Liver (tissue), 8 donors: ENCODE measurements at regions not wholly inside any gene's neighbourhood (a gene's known extent, or its start where the extent isn't known, plus 50 kb on each side); places are given as distances from the start of the nearest gene placed in this dataset.

Source experiments
- DNase-seq: peaks from one replicate; pipeline ENCODE4 v3.0.0-alpha.2; 2017; ENCODE audit warnings: low spot score
- H3K27ac ChIP-seq, 2 donors: one replicate each; pipeline ENCODE4 v1.7.0; 2013; ENCODE audit warnings: inconsistent platforms in 2 of 2, low read length in 2 of 2, control low read depth in 1 of 2, low read depth in 1 of 2, mild to moderate bottlenecking in 1 of 2
- H3K27me3 ChIP-seq, 4 donors: one replicate each; pipeline versions ENCODE4 v1.6.1 to v1.7.0; 2013; ENCODE audit warnings: low read length in 3 of 4, inconsistent platforms in 1 of 4, mild to moderate bottlenecking in 1 of 4, moderate library complexity in 1 of 4; ENCODE audit not compliant: control insufficient read depth in 4 of 4, insufficient read depth in 4 of 4
- H3K36me3 ChIP-seq, 4 donors: one replicate each; pipeline versions ENCODE4 v1.6.1 to v1.7.0; 2013; ENCODE audit warnings: low read length in 3 of 4, mild to moderate bottlenecking in 3 of 4, low read depth in 1 of 4, moderate library complexity in 1 of 4; ENCODE audit not compliant: control insufficient read depth in 4 of 4, insufficient read depth in 3 of 4
- H3K4me1 ChIP-seq, 4 donors: one replicate each; pipeline versions ENCODE4 v1.6.1 to v1.7.0; 2013; ENCODE audit warnings: low read length in 3 of 4, mild to moderate bottlenecking in 3 of 4, moderate library complexity in 1 of 4; ENCODE audit not compliant: control insufficient read depth in 4 of 4, insufficient read depth in 4 of 4
- H3K4me3 ChIP-seq, 3 donors: one replicate each; pipeline versions ENCODE4 v1.6.1 to v1.7.0; 2013; ENCODE audit warnings: low read length in 3 of 3, control low read depth in 1 of 3, low read depth in 1 of 3, mild to moderate bottlenecking in 1 of 3
- H3K9ac ChIP-seq, 2 donors: one replicate each; pipeline ENCODE4 v1.7.0; 2013; ENCODE audit warnings: low read length in 2 of 2, mild to moderate bottlenecking in 2 of 2, moderate library complexity in 2 of 2, control low read depth in 1 of 2, low read depth in 1 of 2
- H3K9me3 ChIP-seq, 4 donors: one replicate each; pipeline versions ENCODE4 v1.6.1 to v1.7.0; 2013; ENCODE audit warnings: low read length in 3 of 4; ENCODE audit not compliant: control insufficient read depth in 4 of 4
- EGR1 ChIP-seq, 2 donors: IDR thresholded peaks; 2 replicates each; pipeline ENCODE4 v1.6.1; 2016 to 2018; ENCODE audit warnings: antibody characterized with exemption in 2 of 2, low read depth in 2 of 2
- FOXA1 ChIP-seq: IDR thresholded peaks from 2 replicates; pipeline ENCODE4 v1.6.1; 2016; ENCODE audit warnings: antibody characterized with exemption
- GABPA ChIP-seq, 2 donors: IDR thresholded peaks in 1 of 2; conservative IDR thresholded peaks in 1 of 2; 2 replicates each; pipeline ENCODE4 v1.6.1; 2016; ENCODE audit warnings: antibody characterized with exemption in 2 of 2, mild to moderate bottlenecking in 1 of 2, moderate library complexity in 1 of 2
- HNF4A ChIP-seq, 2 donors: conservative IDR thresholded peaks; 2 replicates each; pipeline ENCODE4 v1.6.1; 2016; ENCODE audit warnings: antibody characterized with exemption in 2 of 2, mild to moderate bottlenecking in 2 of 2
- HNF4G ChIP-seq: IDR thresholded peaks from 2 replicates; pipeline ENCODE4 v1.6.1; 2016; ENCODE audit warnings: antibody characterized with exemption
- JUND ChIP-seq, 2 donors: IDR thresholded peaks; 2 replicates each; pipeline ENCODE4 v1.6.1; 2016; ENCODE audit warnings: antibody characterized with exemption in 2 of 2
- NR2F2 ChIP-seq: IDR thresholded peaks from 2 replicates; pipeline ENCODE4 v1.6.1; 2016; ENCODE audit warnings: antibody characterized with exemption
- RXRA ChIP-seq, 2 donors: IDR thresholded peaks; 2 replicates each; pipeline ENCODE4 v1.6.1; 2017 to 2018; ENCODE audit warnings: antibody characterized with exemption in 2 of 2, mild to moderate bottlenecking in 1 of 2
- SP1 ChIP-seq: IDR thresholded peaks from 2 replicates; pipeline ENCODE4 v1.6.1; 2018; ENCODE audit warnings: antibody characterized with exemption, mild to moderate bottlenecking
- TAF1 ChIP-seq: conservative IDR thresholded peaks from 2 replicates; pipeline ENCODE4 v1.6.1; 2016; ENCODE audit warnings: antibody characterized with exemption, mild to moderate bottlenecking
- YY1 ChIP-seq: IDR thresholded peaks from 2 replicates; pipeline ENCODE4 v1.6.1; 2016; ENCODE audit warnings: antibody characterized with exemption, mild to moderate bottlenecking
- WGBS: extraction: QIAGEN DNeasy Blood & Tissue Kit; methylation state at CpG from one replicate; pipeline ENCODE4 v1.1.7; 2013; 5-methylcytosine and 5-hydroxymethylcytosine counted together
- TF ChIP-seq, protein P1 (sequence below): IDR thresholded peaks from 2 replicates; pipeline ENCODE4 v1.6.1; 2016; ENCODE audit warnings: antibody characterized with exemption
- TF ChIP-seq, protein P2 (sequence below): fragments of 150-350 bp; IDR thresholded peaks from 2 replicates; pipeline ENCODE4 v1.5.1; 2017; ENCODE audit warnings: improper control_type of control experiment, low read depth, low read length; ENCODE audit not compliant: missing input control
- TF ChIP-seq, protein P3 (sequence below): IDR thresholded peaks from 2 replicates; pipeline ENCODE4 v1.6.1; 2016; ENCODE audit warnings: antibody characterized with exemption
- donor health status: healthy.
- donor health status: healthy.
- donor health status: healthy.
- donor health status: healthy.
- donor health status: healthy.

DNA sequence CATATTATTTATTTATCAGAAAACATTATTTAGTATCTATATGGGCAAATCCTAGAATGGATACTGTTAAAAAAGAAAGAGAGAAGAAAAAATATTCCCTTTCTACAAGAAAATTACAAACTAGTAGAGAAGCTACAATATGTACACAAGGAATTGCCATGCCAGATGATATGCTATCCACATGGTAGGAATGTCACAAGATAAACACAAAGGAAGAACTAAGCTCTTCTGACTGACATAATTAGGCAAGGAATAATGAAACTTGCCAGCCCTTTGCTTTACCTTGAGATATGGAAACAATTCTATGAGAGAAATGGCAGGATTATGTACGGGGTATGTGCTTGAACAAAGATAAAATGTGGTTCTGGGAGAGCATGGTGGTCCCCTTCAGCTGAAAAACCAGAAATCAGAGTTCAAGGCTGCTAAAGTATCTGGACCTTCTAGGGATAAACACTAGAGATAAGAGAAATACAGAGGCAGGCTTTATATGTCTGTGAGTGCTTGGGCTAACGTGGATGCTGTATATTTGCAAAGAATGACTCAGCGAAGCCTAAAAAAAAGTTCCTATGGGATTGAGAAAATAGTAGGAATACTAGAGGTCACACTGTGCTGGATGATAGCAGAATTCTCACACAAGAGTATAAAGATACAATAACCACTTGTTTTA lies 451.6 kb downstream of the TLE1 start:
- TF ChIP-seq, protein P1, sequence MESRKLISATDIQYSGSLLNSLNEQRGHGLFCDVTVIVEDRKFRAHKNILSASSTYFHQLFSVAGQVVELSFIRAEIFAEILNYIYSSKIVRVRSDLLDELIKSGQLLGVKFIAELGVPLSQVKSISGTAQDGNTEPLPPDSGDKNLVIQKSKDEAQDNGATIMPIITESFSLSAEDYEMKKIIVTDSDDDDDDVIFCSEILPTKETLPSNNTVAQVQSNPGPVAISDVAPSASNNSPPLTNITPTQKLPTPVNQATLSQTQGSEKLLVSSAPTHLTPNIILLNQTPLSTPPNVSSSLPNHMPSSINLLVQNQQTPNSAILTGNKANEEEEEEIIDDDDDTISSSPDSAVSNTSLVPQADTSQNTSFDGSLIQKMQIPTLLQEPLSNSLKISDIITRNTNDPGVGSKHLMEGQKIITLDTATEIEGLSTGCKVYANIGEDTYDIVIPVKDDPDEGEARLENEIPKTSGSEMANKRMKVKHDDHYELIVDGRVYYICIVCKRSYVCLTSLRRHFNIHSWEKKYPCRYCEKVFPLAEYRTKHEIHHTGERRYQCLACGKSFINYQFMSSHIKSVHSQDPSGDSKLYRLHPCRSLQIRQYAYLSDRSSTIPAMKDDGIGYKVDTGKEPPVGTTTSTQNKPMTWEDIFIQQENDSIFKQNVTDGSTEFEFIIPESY = no peak
- TF ChIP-seq TAF1 = no peak
- TF ChIP-seq, protein P2, sequence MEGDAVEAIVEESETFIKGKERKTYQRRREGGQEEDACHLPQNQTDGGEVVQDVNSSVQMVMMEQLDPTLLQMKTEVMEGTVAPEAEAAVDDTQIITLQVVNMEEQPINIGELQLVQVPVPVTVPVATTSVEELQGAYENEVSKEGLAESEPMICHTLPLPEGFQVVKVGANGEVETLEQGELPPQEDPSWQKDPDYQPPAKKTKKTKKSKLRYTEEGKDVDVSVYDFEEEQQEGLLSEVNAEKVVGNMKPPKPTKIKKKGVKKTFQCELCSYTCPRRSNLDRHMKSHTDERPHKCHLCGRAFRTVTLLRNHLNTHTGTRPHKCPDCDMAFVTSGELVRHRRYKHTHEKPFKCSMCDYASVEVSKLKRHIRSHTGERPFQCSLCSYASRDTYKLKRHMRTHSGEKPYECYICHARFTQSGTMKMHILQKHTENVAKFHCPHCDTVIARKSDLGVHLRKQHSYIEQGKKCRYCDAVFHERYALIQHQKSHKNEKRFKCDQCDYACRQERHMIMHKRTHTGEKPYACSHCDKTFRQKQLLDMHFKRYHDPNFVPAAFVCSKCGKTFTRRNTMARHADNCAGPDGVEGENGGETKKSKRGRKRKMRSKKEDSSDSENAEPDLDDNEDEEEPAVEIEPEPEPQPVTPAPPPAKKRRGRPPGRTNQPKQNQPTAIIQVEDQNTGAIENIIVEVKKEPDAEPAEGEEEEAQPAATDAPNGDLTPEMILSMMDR = no peak
- 69% methylated on average over 3 of the region's 3 CpGs for WGBS
- Histone ChIP-seq H3K36me3 (no peaks in the 10 kb centered on the region), H3K4me1 (no peaks in the 10 kb centered on the region), H3K9me3 (no peaks in the 10 kb centered on the region), H3K4me3 (no peak overlapping the region), H3K27ac (no peak overlapping the region), H3K27me3 (no peaks in the 10 kb centered on the region), H3K9ac (no peak overlapping the region)
- no peak for DNase-seq

DNA sequence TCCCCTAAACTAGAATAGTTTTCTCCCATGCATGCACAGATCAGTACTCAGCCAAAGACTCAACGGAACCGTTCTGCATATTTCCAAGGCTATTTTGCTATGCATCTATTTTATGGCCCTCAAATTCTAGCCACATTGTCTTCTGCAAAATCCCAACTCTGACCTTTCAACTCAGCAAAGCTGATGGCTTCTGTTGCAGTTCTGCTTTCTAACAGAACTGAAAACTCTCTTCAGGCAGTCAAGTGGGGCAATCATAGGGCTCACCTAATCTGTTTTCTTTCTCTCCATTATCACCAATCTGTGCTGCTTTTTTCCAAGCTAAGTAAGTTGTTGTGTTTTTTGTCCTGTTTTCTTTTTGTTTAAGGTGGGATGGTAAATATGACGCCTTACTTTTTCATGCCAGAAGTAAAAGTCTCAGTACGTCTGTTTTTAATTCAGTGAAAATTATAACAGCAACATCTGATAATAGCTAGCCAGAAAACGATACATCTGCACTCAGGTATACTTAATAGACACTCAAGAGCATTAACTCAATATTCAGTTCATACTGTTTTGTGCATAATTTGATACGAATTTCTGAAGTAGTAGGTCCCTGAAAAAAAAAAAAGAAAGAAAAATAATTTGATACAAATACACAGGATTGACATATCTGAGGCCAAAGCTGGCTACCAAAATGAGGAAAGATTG lies 454.3 kb downstream of the TLE1 start:
- Histone ChIP-seq H3K36me3 (no peaks in the 10 kb centered on the region), H3K27ac (no peak overlapping the region), H3K9ac (no peak overlapping the region), H3K27me3 (no peaks in the 10 kb centered on the region), H3K4me1 (no peaks in the 10 kb centered on the region), H3K4me3 (no peak overlapping the region), H3K9me3 (no peaks in the 10 kb centered on the region)
- WGBS = 87% methylated on average over 6 of the region's 6 CpGs
- no peak for DNase-seq
- TF ChIP-seq, protein P3, sequence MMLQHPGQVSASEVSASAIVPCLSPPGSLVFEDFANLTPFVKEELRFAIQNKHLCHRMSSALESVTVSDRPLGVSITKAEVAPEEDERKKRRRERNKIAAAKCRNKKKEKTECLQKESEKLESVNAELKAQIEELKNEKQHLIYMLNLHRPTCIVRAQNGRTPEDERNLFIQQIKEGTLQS = no peak
- TF ChIP-seq, protein P2 = no peak
- TF ChIP-seq FOXA1 = no peak
- TF ChIP-seq JUND (IDR thresholded peaks at IDR 0.05) = no peak
- no peak for TF ChIP-seq EGR1 (IDR thresholded peaks at IDR 0.05; ENCODE audit: low read depth in 2 of 2)
- no peak for TF ChIP-seq SP1
- TF ChIP-seq RXRA (IDR thresholded peaks at IDR 0.05) = no peak
- no peak for TF ChIP-seq TAF1
- TF ChIP-seq NR2F2 = no peak
- TF ChIP-seq HNF4A (conservative IDR thresholded peaks at IDR 0.05) = no peak
- TF ChIP-seq HNF4G = no peak
- no peak for TF ChIP-seq GABPA (IDR thresholded peaks at IDR 0.05 in 1 of 2, conservative IDR thresholded peaks at IDR 0.05 in 1 of 2)
- TF ChIP-seq YY1 = no peak
- TF ChIP-seq, protein P1 = no peak
